Pancreas (tissue), 10 donors: ENCODE measurements at regions not wholly inside any gene's neighbourhood (a gene's known extent, or its start where the extent isn't known, plus 50 kb on each side); places are given as distances from the start of the nearest gene placed in this dataset.
A peak's percentile ranks its signal among the peaks of the same experiment; 100 is the strongest.

Experiments
- ATAC-seq, 4 donors: fragments of 200-7000 bp; cut with Tn5 transposase; one replicate each; pipeline versions ENCODE4 v1.8.0 to v1.9.1; 2020; ENCODE audit warnings: mild to moderate bottlenecking in 4 of 4, moderate library complexity in 4 of 4
- DNase-seq, 6 donors: peaks; one replicate each; pipeline ENCODE4 v3.0.0-alpha.2; 2020
- FAIRE-seq: peaks from 2 replicates; lab custom pipeline; 2012; peaks lifted over from hg19 to GRCh38; lab: Jason Lieb, UNC
- H3K27ac ChIP-seq, 4 donors: fragments of 200-600 bp; sonication (generic); 1 replicate in 3 of 4; 2 replicates in 1 of 4; pipeline versions ENCODE4 v1.5.0 to v1.8.0; 2020
- H3K27me3 ChIP-seq, 4 donors: fragments of 200-600 bp; one replicate each; pipeline ENCODE4 v1.8.0; 2021
- H3K36me3 ChIP-seq, 3 donors: fragments of 200-600 bp; sonication (generic) in 1 of 3; one replicate each; pipeline versions ENCODE4 v1.5.0 to v1.8.0; 2020 to 2021
- H3K4me1 ChIP-seq, 3 donors: fragments of 200-600 bp; one replicate each; pipeline ENCODE4 v1.8.0; 2021
- H3K4me3 ChIP-seq, 4 donors: fragments of 200-600 bp; sonication (generic) in 2 of 4; one replicate each; pipeline versions ENCODE4 v1.5.0 to v1.8.0; 2020 to 2021
- H3K9me3 ChIP-seq, 4 donors: fragments of 200-600 bp; one replicate each; pipeline ENCODE4 v1.8.0; 2021
- WGBS, 2 donors: extraction: QIAGEN DNeasy Blood & Tissue Kit; methylation state at CpG; one replicate each; pipeline ENCODE4 v1.1.7; 2013; 5-methylcytosine and 5-hydroxymethylcytosine counted together
- intact Hi-C, 3 donors: fragments of 100-400 bp; cut with DNase I; formaldehyde crosslinking; loops; one replicate each; pipeline versions ENCODE4 v1.11.1 to v1.14.2; 2022
- TF ChIP-seq, protein P1 (sequence below), 4 donors: fragments of 200-600 bp; sonication (generic) in 3 of 4; IDR thresholded peaks; one replicate each; pipeline versions ENCODE4 v1.5.0 to v1.8.0; 2021; ENCODE audit warnings: antibody characterized with exemption in 4 of 4
- donor health status: healthy with polysubstance abuse.
- donor health status: DM: no; HTN: no; CAD: no; lungs with moderate emphysema.
- donor health status: DM: no; HTN: no; CAD: no.
- donor health status: control.
- donor health status: control.
- donor health status: Bipolar disorder and iron deficiency.
- donor health status: DM: yes; HTN: yes; CAD: no.
- donor health status: DM: no; HTN: no; CAD: no.
- donor health status: DM: no; HTN: no; CAD: no.
- donor health status: DM: yes; HTN: yes; CAD: no.

GRCh38 chr11:29343465-29344333, 673.1 kb downstream of the KCNA4 start:
- Histone ChIP-seq H3K27ac (no peak overlapping the region), H3K4me3 (no peak overlapping the region), H3K4me1 (no peaks in the 10 kb centered on the region), H3K27me3 (peaks cover 0 to 5% (median 2%) of the 10 kb centered on the region in 4 donors), H3K36me3 (no peaks in the 10 kb centered on the region), H3K9me3 (no peaks in the 10 kb centered on the region)
- ATAC-seq (peak; percentile 69 to 94 (median 86)), DNase-seq (peak; percentile 24 to 86 (median 72)), FAIRE-seq (no peak)
- intact Hi-C loops: no loop called here
- TF ChIP-seq, protein P1, sequence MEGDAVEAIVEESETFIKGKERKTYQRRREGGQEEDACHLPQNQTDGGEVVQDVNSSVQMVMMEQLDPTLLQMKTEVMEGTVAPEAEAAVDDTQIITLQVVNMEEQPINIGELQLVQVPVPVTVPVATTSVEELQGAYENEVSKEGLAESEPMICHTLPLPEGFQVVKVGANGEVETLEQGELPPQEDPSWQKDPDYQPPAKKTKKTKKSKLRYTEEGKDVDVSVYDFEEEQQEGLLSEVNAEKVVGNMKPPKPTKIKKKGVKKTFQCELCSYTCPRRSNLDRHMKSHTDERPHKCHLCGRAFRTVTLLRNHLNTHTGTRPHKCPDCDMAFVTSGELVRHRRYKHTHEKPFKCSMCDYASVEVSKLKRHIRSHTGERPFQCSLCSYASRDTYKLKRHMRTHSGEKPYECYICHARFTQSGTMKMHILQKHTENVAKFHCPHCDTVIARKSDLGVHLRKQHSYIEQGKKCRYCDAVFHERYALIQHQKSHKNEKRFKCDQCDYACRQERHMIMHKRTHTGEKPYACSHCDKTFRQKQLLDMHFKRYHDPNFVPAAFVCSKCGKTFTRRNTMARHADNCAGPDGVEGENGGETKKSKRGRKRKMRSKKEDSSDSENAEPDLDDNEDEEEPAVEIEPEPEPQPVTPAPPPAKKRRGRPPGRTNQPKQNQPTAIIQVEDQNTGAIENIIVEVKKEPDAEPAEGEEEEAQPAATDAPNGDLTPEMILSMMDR (IDR thresholded peaks at IDR 0.05): peak; percentile 72 to 94 (median 86)
- WGBS, 2 donors: 18 to 20% methylated on average over 8 of the region's 8 CpGs

DNA sequence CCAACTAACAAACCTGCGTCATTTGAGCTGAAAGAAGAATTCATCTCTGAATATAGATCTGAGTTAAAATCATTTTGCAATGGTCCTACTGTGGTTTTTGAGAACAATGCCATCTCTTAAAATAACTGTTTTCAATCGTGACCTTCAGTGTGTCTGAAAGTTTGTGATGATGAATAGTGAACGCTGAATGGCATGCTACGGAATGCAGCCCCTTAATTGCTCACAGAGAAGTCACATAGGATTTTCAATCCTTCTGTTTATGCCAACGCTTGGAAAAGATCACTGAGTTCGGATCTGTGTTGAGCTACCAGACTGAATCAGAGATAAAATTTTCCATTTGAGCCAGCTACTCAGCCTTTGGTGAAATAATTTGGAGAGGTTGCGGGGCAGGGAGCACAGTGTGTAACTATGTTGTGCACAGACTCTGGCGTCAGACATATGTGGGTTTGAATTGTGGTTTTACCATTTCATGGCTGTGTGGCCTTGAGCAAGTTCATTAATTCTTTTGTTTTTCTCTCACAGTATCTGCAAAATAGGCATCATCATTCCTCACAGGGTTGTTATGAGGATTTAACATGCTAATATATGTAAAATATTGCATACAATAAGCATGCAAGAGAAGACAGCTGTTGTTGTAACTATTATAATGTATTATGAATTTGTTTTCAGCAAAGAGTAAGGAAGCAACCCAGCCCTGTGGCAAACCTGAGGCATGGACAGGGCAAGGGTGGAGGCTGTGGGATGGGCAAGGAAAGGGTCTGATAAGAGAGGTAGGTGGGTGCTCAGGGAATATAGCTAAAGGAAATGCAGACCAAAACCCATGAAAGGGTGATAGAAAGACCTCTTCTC, 679.9 kb downstream of the KCNA4 start:
- no peak for DNase-seq
- intact Hi-C loops: loop anchor here in 1 of 3 donors (10.0 kb wide), 1 partner anchor 1642 kb away; no protein-coding TSS in a partner anchor
- ATAC-seq: no peak
- Histone ChIP-seq H3K27ac (no peak overlapping the region), H3K4me3 (no peak overlapping the region), H3K27me3 (no peaks in the 10 kb centered on the region), H3K9me3 (no peaks in the 10 kb centered on the region), H3K4me1 (peaks cover 0 to 6% (median 0%) of the 10 kb centered on the region in 3 donors), H3K36me3 (no peaks in the 10 kb centered on the region)
- 32 to 44% methylated on average over 8 of the region's 8 CpGs for WGBS, 2 donors
- TF ChIP-seq, protein P1 (IDR thresholded peaks at IDR 0.05): no peak
- no peak for FAIRE-seq

- ATAC-seq (no peak), DNase-seq (no peak), FAIRE-seq (no peak)
- TF ChIP-seq, protein P1 (IDR thresholded peaks at IDR 0.05): no peak
- Histone ChIP-seq H3K9me3 (no peaks in the 10 kb centered on the region), H3K27ac (no peak overlapping the region), H3K4me1 (peaks cover 0 to 6% (median 0%) of the 10 kb centered on the region in 3 donors), H3K4me3 (no peak overlapping the region), H3K27me3 (no peaks in the 10 kb centered on the region), H3K36me3 (no peaks in the 10 kb centered on the region)
- intact Hi-C loops: loop anchor here in 2 of 3 donors (5.0 to 10.0 kb wide), 2 partner anchors 1632 to 1640 kb away; partner anchors contain the start of gene BDNF (in 1 of the 2)
- WGBS, 2 donors: 38 to 42% methylated on average over 1 of the region's 1 CpG
Observed at GRCh38 chr11:29334776-29335130, 682.1 kb downstream of the KCNA4 start.

GRCh38 chr11:29333993-29334775, 682.6 kb downstream of the KCNA4 start:
- ATAC-seq: peak in 3 of 4 donors; percentile 55 to 76 (median 62)
- no peaks in the 10 kb centered on the region for H3K27me3 ChIP-seq
- no peaks in the 10 kb centered on the region for H3K36me3 ChIP-seq
- no peak overlapping the region for H3K4me3 ChIP-seq
- whole genome bisulfite sequencing, 2 donors: 22 to 27% methylated on average over 5 of the region's 5 CpGs
- FAIRE-seq: no peak
- DNase-seq: no peak
- H3K9me3 ChIP-seq: no peaks in the 10 kb centered on the region
- H3K27ac ChIP-seq: no peak overlapping the region
- peaks cover 0 to 6% (median 0%) of the 10 kb centered on the region in 3 donors for H3K4me1 ChIP-seq
- intact Hi-C loops: loop anchor here in 2 of 3 donors (5.0 to 10.0 kb wide), 2 partner anchors 1632 to 1639 kb away; partner anchors contain the start of gene BDNF (in 1 of the 2)
- TF ChIP-seq, protein P1 (IDR thresholded peaks at IDR 0.05): no peak
